Natural killer cell (primary cell): ENCODE measurements at regions not wholly inside any gene's neighbourhood (a gene's known extent, or its start where the extent isn't known, plus 50 kb on each side); places are given as distances from the start of the nearest gene placed in this dataset.

Source experiments
- ATAC-seq, 3 donors: fragments of 150-1000 bp in 2 of 3; fragments of 200-7000 bp in 1 of 3; cut with Tn5 transposase; 1 replicate in 1 of 3; 2 replicates in 2 of 3; pipeline ENCODE4 v1.10.0; 2021; ENCODE audit warnings: mild to moderate bottlenecking in 2 of 3, moderate library complexity in 2 of 3
- DNase-seq, 2 donors: peaks; one replicate each; pipeline versions ENCODE4 v3.0.0 to v3.0.0-alpha.2; 2013 to 2021; ENCODE audit warnings: mixed read lengths in 1 of 2
- H3K27ac ChIP-seq: one replicate; pipeline ENCODE4 v1.5.1; 2013; ENCODE audit warnings: mild to moderate bottlenecking, low read length
- H3K27me3 ChIP-seq: one replicate; pipeline ENCODE4 v1.6.1; 2013; ENCODE audit warnings: low read length; ENCODE audit not compliant: control insufficient read depth, insufficient read depth
- H3K36me3 ChIP-seq: one replicate; pipeline ENCODE4 v1.6.1; 2013; ENCODE audit warnings: low read length; ENCODE audit not compliant: control insufficient read depth, insufficient read depth
- H3K4me1 ChIP-seq: one replicate; pipeline ENCODE4 v1.6.1; 2013; ENCODE audit warnings: low read length; ENCODE audit not compliant: control insufficient read depth, insufficient read depth
- H3K4me3 ChIP-seq: one replicate; pipeline ENCODE4 v1.5.1; 2013; ENCODE audit warnings: low read length
- H3K9me3 ChIP-seq: one replicate; pipeline ENCODE4 v1.6.1; 2013; ENCODE audit warnings: low read length; ENCODE audit not compliant: control insufficient read depth, insufficient read depth
- H3K27ac Mint-ChIP-seq, 2 donors: one replicate each; pipeline ENCODE4 v1.8.0; 2022; ENCODE audit warnings: mild to moderate bottlenecking in 2 of 2, mixed read lengths in 2 of 2, moderate library complexity in 1 of 2
- H3K27me3 Mint-ChIP-seq, 2 donors: one replicate each; pipeline ENCODE4 v1.8.0; 2022; ENCODE audit warnings: low read depth in 2 of 2, mixed read lengths in 2 of 2
- H3K36me3 Mint-ChIP-seq: one replicate; pipeline ENCODE4 v1.8.0; 2022; ENCODE audit warnings: mixed read lengths
- H3K4me1 Mint-ChIP-seq, 2 donors: one replicate each; pipeline ENCODE4 v1.8.0; 2022; ENCODE audit warnings: mixed read lengths in 2 of 2
- H3K4me3 Mint-ChIP-seq: one replicate; pipeline ENCODE4 v1.8.0; 2022; ENCODE audit warnings: mild to moderate bottlenecking, moderate library complexity, mixed read lengths
- H3K9me3 Mint-ChIP-seq, 2 donors: one replicate each; pipeline ENCODE4 v1.8.0; 2022; ENCODE audit warnings: mixed read lengths in 2 of 2
- WGBS: methylation state at CpG from one replicate; pipeline ENCODE4 v1.1.7; 2013; ENCODE audit warnings: missing lambda C conversion rate; ENCODE audit not compliant: insufficient coverage; 5-methylcytosine and 5-hydroxymethylcytosine counted together
- intact Hi-C: fragments of 100-400 bp; cut with micrococcal nuclease; formaldehyde crosslinking; loops from one replicate; pipeline ENCODE4 v1.14.2; 2022
- TF ChIP-seq, protein P1 (sequence below): fragments of 200-600 bp; IDR thresholded peaks from one replicate; pipeline ENCODE4 v1.8.0; 2022; ENCODE audit warnings: antibody characterized with exemption

- Histone ChIP-seq H3K36me3 (no peaks in the 10 kb centered on the region), H3K27me3 (no peaks in the 10 kb centered on the region), H3K4me3 (no peak overlapping the region), H3K9me3 (no peaks in the 10 kb centered on the region), H3K27ac (no peak overlapping the region), H3K4me1 (no peaks in the 10 kb centered on the region)
- no peak overlapping the region for H3K27ac Mint-ChIP-seq
- no peaks in the 10 kb centered on the region for H3K27me3 Mint-ChIP-seq
- WGBS = 50% methylated on average over 2 of the region's 2 CpGs
- ATAC-seq (no peak), DNase-seq (no peak)
- TF ChIP-seq, protein P1, sequence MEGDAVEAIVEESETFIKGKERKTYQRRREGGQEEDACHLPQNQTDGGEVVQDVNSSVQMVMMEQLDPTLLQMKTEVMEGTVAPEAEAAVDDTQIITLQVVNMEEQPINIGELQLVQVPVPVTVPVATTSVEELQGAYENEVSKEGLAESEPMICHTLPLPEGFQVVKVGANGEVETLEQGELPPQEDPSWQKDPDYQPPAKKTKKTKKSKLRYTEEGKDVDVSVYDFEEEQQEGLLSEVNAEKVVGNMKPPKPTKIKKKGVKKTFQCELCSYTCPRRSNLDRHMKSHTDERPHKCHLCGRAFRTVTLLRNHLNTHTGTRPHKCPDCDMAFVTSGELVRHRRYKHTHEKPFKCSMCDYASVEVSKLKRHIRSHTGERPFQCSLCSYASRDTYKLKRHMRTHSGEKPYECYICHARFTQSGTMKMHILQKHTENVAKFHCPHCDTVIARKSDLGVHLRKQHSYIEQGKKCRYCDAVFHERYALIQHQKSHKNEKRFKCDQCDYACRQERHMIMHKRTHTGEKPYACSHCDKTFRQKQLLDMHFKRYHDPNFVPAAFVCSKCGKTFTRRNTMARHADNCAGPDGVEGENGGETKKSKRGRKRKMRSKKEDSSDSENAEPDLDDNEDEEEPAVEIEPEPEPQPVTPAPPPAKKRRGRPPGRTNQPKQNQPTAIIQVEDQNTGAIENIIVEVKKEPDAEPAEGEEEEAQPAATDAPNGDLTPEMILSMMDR = no peak
- H3K4me1 Mint-ChIP-seq = no peaks in the 10 kb centered on the region
- no peak overlapping the region for H3K4me3 Mint-ChIP-seq
- intact Hi-C loops = no loop called here
- peaks cover 4 to 7% of the 10 kb centered on the region in 2 donors for H3K9me3 Mint-ChIP-seq
- H3K36me3 Mint-ChIP-seq = no peaks in the 10 kb centered on the region
These were observed 723.4 kb upstream of the MDGA2 start for GRCh38 chr14:48398675-48399282.

- Mint-ChIP-seq H3K36me3 (no peaks in the 10 kb centered on the region), H3K27ac (no peak overlapping the region), H3K4me3 (no peak overlapping the region), H3K9me3 (peaks cover 3 to 9% of the 10 kb centered on the region in 2 donors), H3K4me1 (no peaks in the 10 kb centered on the region), H3K27me3 (no peaks in the 10 kb centered on the region)
- Histone ChIP-seq H3K27ac (no peak overlapping the region), H3K9me3 (no peaks in the 10 kb centered on the region), H3K36me3 (no peaks in the 10 kb centered on the region), H3K4me3 (no peak overlapping the region), H3K27me3 (no peaks in the 10 kb centered on the region), H3K4me1 (no peaks in the 10 kb centered on the region)
- intact Hi-C loops = no loop called here
- WGBS = 70% methylated on average over 5 of the region's 5 CpGs
- DNase-seq = no peak
- ATAC-seq = no peak
- TF ChIP-seq, protein P1 = no peak
These were observed 716.3 kb upstream of the MDGA2 start for GRCh38 chr14:48391661-48392060.

DNA sequence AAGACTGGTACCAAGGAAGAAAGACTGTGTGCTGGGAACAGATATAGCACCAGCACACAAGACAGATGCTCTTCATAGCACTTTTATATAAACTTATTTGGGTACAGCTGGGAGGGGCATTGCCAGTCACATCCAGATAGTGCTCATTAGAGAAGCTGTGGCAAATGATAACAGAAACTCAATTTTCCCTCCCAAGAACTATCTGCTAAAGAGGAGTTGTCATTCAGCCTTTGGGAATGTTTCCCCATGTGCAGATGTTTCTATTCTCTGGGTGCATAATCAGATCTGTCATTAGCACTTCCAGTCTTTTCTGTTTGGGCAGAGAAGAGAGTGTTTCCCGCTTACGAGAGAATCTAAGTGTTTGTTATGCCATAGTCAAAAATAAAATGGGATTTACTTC lies 714.9 kb upstream of the MDGA2 start:
- Histone ChIP-seq H3K36me3 (no peaks in the 10 kb centered on the region), H3K27me3 (no peaks in the 10 kb centered on the region), H3K4me1 (no peaks in the 10 kb centered on the region), H3K27ac (no peak overlapping the region), H3K4me3 (no peak overlapping the region), H3K9me3 (no peaks in the 10 kb centered on the region)
- WGBS = 100% methylated on average over 2 of the region's 2 CpGs
- ATAC-seq (no peak), DNase-seq (no peak)
- Mint-ChIP-seq H3K4me3 (no peak overlapping the region), H3K9me3 (peaks cover 3 to 6% of the 10 kb centered on the region in 2 donors), H3K27ac (no peak overlapping the region), H3K36me3 (no peaks in the 10 kb centered on the region), H3K4me1 (no peaks in the 10 kb centered on the region), H3K27me3 (no peaks in the 10 kb centered on the region)
- TF ChIP-seq, protein P1 = no peak
- intact Hi-C loops = no loop called here

DNA sequence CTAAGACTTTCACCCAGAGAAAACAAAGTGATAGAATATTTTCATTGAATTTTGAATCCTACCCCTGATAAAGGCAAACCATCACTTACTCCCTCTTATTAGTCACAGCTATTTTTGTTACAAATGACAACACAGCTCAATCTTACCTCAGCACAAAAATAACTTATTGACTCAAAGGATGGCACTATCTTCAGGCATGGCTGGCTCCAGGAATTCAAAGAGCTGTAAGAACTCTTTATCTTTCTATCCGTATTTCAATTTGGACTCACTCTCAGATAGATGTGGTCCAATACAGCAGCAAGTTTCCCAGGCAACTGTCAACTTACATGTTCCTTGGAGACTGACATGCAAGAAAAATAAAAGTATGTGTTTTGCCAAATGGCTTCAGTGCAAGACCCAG lies 709.4 kb upstream of the MDGA2 start:
- Mint-ChIP-seq H3K27me3 (no peaks in the 10 kb centered on the region), H3K36me3 (no peaks in the 10 kb centered on the region), H3K27ac (no peak overlapping the region), H3K4me3 (no peak overlapping the region), H3K4me1 (no peaks in the 10 kb centered on the region), H3K9me3 (peaks cover 4 to 7% of the 10 kb centered on the region in 2 donors)
- Histone ChIP-seq H3K9me3 (peaks cover 4% of the 10 kb centered on the region), H3K27ac (no peak overlapping the region), H3K4me3 (no peak overlapping the region), H3K36me3 (no peaks in the 10 kb centered on the region), H3K27me3 (no peaks in the 10 kb centered on the region), H3K4me1 (no peaks in the 10 kb centered on the region)
- DNase-seq (no peak), ATAC-seq (no peak)
- TF ChIP-seq, protein P1 = no peak
- intact Hi-C loops = no loop called here
- WGBS = 93% methylated on average over 1 of the region's 1 CpG
